PC-3 (cell line): ENCODE measurements at regions not wholly inside any gene's neighbourhood (a gene's known extent, or its start where the extent isn't known, plus 50 kb on each side); places are given as distances from the start of the nearest gene placed in this dataset.

ENCODE experiments used
- CTCF ChIP-seq: fragments of 300-600 bp; sonication (generic); conservative IDR thresholded peaks from 2 replicates; pipeline ENCODE4 v1.5.1; 2017; ENCODE audit warnings: antibody characterized with exemption, low read depth, mild to moderate bottlenecking, low read length
- EZH2 ChIP-seq: fragments of 300-600 bp; sonication (generic); IDR thresholded peaks from one replicate; pipeline ENCODE4 v1.6.1; 2017; ENCODE audit warnings: antibody characterized with exemption, mild to moderate bottlenecking, low read length; ENCODE audit not compliant: unreplicated experiment
- EZH2phosphoT487 ChIP-seq: fragments of 300-600 bp; sonication (generic); IDR thresholded peaks from 2 replicates; pipeline ENCODE4 v1.6.1; 2018; ENCODE audit warnings: mild to moderate bottlenecking, antibody characterized with exemption, low read length, borderline replicate concordance

- TF ChIP-seq EZH2 (no peak), CTCF (no peak), EZH2phosphoT487 (no peak)
These were observed 160.2 kb upstream of the FGGY start for GRCh38 chr1:59136541-59137275.
